GM19467 (cell line): ENCODE measurements at regions not wholly inside any gene's neighbourhood (a gene's known extent, or its start where the extent isn't known, plus 50 kb on each side); places are given as distances from the start of the nearest gene placed in this dataset.

Experiments
- ATAC-seq: cut with Tn5 transposase; IDR thresholded peaks from one replicate; pipeline ENCODE4 v1.9.1; 2021; ENCODE audit warnings: mild to moderate bottlenecking, moderate library complexity; ENCODE audit not compliant: unreplicated experiment

- no peak for ATAC-seq
These were observed 449.1 kb downstream of the BCOR start for GRCh38 chrX:39648548-39649254.

- ATAC-seq: no peak
These were observed 446.9 kb downstream of the BCOR start for GRCh38 chrX:39650768-39651347.

- no peak for ATAC-seq
These were observed 445.4 kb downstream of the BCOR start for GRCh38 chrX:39652336-39652735.

GRCh38 chrX:39653691-39654090 lies 444.1 kb downstream of the BCOR start:
- ATAC-seq: no peak

GRCh38 chrX:39654183-39654925 lies 443.4 kb downstream of the BCOR start:
- ATAC-seq: no peak

- ATAC-seq: no peak
These were observed 442.8 kb downstream of the BCOR start for GRCh38 chrX:39654952-39655351.

GRCh38 chrX:39661116-39661907 lies 436.4 kb downstream of the BCOR start:
- ATAC-seq: no peak

GRCh38 chrX:39665830-39666518 lies 431.8 kb downstream of the BCOR start:
- no peak for ATAC-seq

- no peak for ATAC-seq
These were observed 430.6 kb downstream of the BCOR start for GRCh38 chrX:39667191-39667590.

- no peak for ATAC-seq
These were observed 429.8 kb downstream of the BCOR start for GRCh38 chrX:39667736-39668482.

- ATAC-seq: no peak
These were observed 428.1 kb downstream of the BCOR start for GRCh38 chrX:39669668-39670067.

GRCh38 chrX:39670281-39670680 lies 427.5 kb downstream of the BCOR start:
- no peak for ATAC-seq

GRCh38 chrX:39672405-39672804 lies 425.4 kb downstream of the BCOR start:
- no peak for ATAC-seq

- no peak for ATAC-seq
These were observed 423.1 kb downstream of the BCOR start for GRCh38 chrX:39674490-39675161.

GRCh38 chrX:39675162-39675553 lies 422.6 kb downstream of the BCOR start:
- no peak for ATAC-seq

- no peak for ATAC-seq
These were observed 422.1 kb downstream of the BCOR start for GRCh38 chrX:39675619-39676018.

- ATAC-seq: no peak
These were observed 421.3 kb downstream of the BCOR start for GRCh38 chrX:39676434-39676833.

- no peak for ATAC-seq
These were observed 420.2 kb downstream of the BCOR start for GRCh38 chrX:39677585-39677977.

GRCh38 chrX:39677978-39678791 lies 419.6 kb downstream of the BCOR start:
- no peak for ATAC-seq
